T follicular helper cell (primary cell): ENCODE measurements at regions not wholly inside any gene's neighbourhood (a gene's known extent, or its start where the extent isn't known, plus 50 kb on each side); places are given as distances from the start of the nearest gene placed in this dataset.
"Not testable (repeated sequence)": the region's sequence is repeated elsewhere in the genome, so short reads cannot be mapped to it uniquely, and the experiment has no call there.

Experiments
- DNase-seq: peaks from one replicate; pipeline ENCODE4 v3.0.0-alpha.2; 2020; ENCODE audit warnings: low read depth

GRCh38 chr16:86075488-86075785 lies 176.5 kb downstream of the IRF8 start:
- DNase-seq, result no peak

GRCh38 chr16:86075839-86076440 lies 177.0 kb downstream of the IRF8 start:
- DNase-seq, result no peak

- no peak for DNase-seq
These were observed 177.6 kb downstream of the IRF8 start for GRCh38 chr16:86076606-86077005.

- DNase-seq, result no peak
These were observed 178.4 kb downstream of the IRF8 start for GRCh38 chr16:86077243-86077940.

- DNase-seq, result no peak
These were observed 179.2 kb downstream of the IRF8 start for GRCh38 chr16:86078121-86078600.

GRCh38 chr16:86078711-86079110 lies 179.7 kb downstream of the IRF8 start:
- DNase-seq, result not testable (repeated sequence)

GRCh38 chr16:86079255-86079885 lies 180.4 kb downstream of the IRF8 start:
- DNase-seq, result no peak

GRCh38 chr16:86080131-86080875 lies 181.3 kb downstream of the IRF8 start:
- DNase-seq, result no peak

GRCh38 chr16:86080982-86081381 lies 182.0 kb downstream of the IRF8 start:
- DNase-seq, result no peak

GRCh38 chr16:86082418-86083030 lies 183.6 kb downstream of the IRF8 start:
- DNase-seq, result no peak

- DNase-seq, result no peak
These were observed 184.5 kb downstream of the IRF8 start for GRCh38 chr16:86083382-86084002.

GRCh38 chr16:86085161-86085611 lies 186.2 kb downstream of the IRF8 start:
- DNase-seq, result no peak

GRCh38 chr16:86085795-86086194 lies 186.8 kb downstream of the IRF8 start:
- no peak for DNase-seq

- DNase-seq, result no peak
These were observed 187.5 kb downstream of the IRF8 start for GRCh38 chr16:86086471-86086870.

- no peak for DNase-seq
These were observed 188.3 kb downstream of the IRF8 start for GRCh38 chr16:86087011-86087895.

- no peak for DNase-seq
These were observed 188.9 kb downstream of the IRF8 start for GRCh38 chr16:86087896-86088230.

- no peak for DNase-seq
These were observed 189.3 kb downstream of the IRF8 start for GRCh38 chr16:86088287-86088686.

- DNase-seq, result no peak
These were observed 189.9 kb downstream of the IRF8 start for GRCh38 chr16:86088816-86089215.

- no peak for DNase-seq
These were observed 190.5 kb downstream of the IRF8 start for GRCh38 chr16:86089334-86089900.

GRCh38 chr16:86089991-86090390 lies 191.0 kb downstream of the IRF8 start:
- DNase-seq, result no peak
